ENCODE measurements at regions not wholly inside any gene's neighbourhood (a gene's known extent, or its start where the extent isn't known, plus 50 kb on each side); places are given as distances from the start of the nearest gene placed in this dataset.

GRCh38 chrX:152074163-152074562 lies 64.2 kb downstream of the MAGEA10 start:
- TF ChIP-seq, protein P1, sequence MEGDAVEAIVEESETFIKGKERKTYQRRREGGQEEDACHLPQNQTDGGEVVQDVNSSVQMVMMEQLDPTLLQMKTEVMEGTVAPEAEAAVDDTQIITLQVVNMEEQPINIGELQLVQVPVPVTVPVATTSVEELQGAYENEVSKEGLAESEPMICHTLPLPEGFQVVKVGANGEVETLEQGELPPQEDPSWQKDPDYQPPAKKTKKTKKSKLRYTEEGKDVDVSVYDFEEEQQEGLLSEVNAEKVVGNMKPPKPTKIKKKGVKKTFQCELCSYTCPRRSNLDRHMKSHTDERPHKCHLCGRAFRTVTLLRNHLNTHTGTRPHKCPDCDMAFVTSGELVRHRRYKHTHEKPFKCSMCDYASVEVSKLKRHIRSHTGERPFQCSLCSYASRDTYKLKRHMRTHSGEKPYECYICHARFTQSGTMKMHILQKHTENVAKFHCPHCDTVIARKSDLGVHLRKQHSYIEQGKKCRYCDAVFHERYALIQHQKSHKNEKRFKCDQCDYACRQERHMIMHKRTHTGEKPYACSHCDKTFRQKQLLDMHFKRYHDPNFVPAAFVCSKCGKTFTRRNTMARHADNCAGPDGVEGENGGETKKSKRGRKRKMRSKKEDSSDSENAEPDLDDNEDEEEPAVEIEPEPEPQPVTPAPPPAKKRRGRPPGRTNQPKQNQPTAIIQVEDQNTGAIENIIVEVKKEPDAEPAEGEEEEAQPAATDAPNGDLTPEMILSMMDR (IDR thresholded peaks at IDR 0.05), result no peak
- TF ChIP-seq POLR2A (IDR thresholded peaks at IDR 0.05), result no peak
